ENCODE measurements at regions not wholly inside any gene's neighbourhood (a gene's known extent, or its start where the extent isn't known, plus 50 kb on each side); places are given as distances from the start of the nearest gene placed in this dataset.

DNA sequence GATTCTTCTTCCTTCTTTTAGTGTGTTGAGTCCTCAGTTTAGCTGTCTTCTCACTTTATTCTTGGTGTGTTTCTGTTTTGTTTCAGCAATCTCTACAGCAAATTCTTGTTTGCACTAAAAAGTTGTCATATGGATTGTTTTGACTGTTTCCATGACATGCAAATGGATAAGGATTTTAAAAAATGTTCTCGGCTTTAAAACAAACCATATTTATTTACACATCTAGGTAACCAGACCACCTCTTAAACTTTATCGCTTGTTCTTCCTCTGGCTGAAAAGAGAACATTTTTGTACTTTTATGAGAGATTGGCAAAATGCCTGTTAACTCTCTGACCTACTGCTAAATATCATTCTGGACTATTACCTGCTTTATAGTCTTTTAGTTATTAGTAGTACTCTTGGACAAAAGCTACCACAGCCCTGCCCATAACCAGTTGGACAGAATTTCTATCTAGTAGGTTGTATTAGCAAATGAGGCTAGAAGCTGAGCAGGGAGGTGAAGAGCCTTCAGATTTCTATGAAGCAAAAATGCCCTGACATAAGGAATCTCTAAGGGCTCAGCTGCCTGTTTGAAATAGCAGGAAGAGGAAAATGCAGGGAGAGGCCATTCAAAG, 268.3 kb downstream of the CD109 start:
- no peak for DNase-seq (ENCODE audit: extremely low spot score)
- ChIA-PET POLR2A (no interaction called here), CTCF (interaction anchor here (1.2 to 1.5 kb wide), 3 partner anchors 16 to 197 kb away, joined by 3 read pairs; no protein-coding TSS in a partner anchor)
- TF ChIP-seq CTCF (IDR thresholded peaks at IDR 0.05; ENCODE audit: control extremely low read depth, extremely low read depth, low read depth, missing control alignments) = no peak

GRCh38 chr6:73962884-73963283, 266.9 kb downstream of the CD109 start:
- CTCF ChIA-PET = interaction anchor here (1.5 to 2.0 kb wide), 2 partner anchors 224 to 1246 kb away, joined by 3 to 4 read pairs; no protein-coding TSS in a partner anchor
- POLR2A ChIA-PET = no interaction called here
- DNase-seq (ENCODE audit: extremely low spot score) = no peak
- no peak for TF ChIP-seq CTCF (IDR thresholded peaks at IDR 0.05; ENCODE audit: control extremely low read depth, extremely low read depth, low read depth, missing control alignments)

DNA sequence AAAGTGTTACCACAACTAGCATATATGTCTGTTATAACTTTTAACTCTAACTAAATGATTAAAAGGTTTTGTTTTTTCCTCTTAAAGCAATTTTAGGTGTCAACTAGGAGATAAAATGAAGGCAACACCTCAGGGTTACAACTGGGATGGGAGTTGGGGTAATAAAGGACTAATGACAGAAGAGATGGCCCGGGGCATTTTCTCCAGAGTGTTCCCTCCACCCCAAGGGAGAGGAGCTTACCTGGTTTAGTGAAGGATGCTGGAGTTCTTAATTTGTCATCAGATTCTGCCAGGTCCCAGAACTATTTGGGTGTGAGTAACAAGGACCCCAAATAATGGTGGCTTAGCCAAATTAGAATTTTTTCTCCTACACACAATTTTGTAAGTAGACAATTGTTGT, 260.3 kb downstream of the CD109 start:
- no peak for DNase-seq (ENCODE audit: extremely low spot score)
- ChIA-PET POLR2A (no interaction called here), CTCF (no interaction called here)
- no peak for TF ChIP-seq CTCF (IDR thresholded peaks at IDR 0.05; ENCODE audit: control extremely low read depth, extremely low read depth, low read depth, missing control alignments)

- ChIA-PET CTCF (no interaction called here), POLR2A (no interaction called here)
- TF ChIP-seq CTCF (IDR thresholded peaks at IDR 0.05; ENCODE audit: control extremely low read depth, extremely low read depth, low read depth, missing control alignments) = no peak
- no peak for DNase-seq (ENCODE audit: extremely low spot score)
Measured at GRCh38 chr6:73955800-73956199, 259.8 kb downstream of the CD109 start.

DNA sequence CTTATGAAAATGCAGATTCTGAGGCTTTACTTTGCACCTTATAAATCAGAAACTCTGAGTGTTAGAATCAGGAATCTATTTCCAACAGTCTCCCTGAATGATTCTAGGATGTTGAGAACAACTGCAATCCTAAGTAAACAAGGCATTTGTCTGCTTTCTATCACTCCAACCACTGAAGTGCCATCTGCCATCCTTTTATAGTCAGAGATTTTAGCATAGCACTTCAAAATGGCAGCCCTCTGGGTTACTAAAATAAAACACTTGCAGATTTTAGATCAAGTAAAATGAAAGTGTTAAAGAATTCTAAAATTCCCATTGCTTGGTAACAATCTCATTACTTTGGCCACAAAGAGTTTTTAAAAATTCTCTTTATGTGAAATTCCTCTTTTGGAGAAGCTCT, 258.9 kb downstream of the CD109 start:
- no peak for DNase-seq (ENCODE audit: extremely low spot score)
- TF ChIP-seq CTCF (IDR thresholded peaks at IDR 0.05; ENCODE audit: control extremely low read depth, extremely low read depth, low read depth, missing control alignments) = no peak
- ChIA-PET CTCF (no interaction called here), POLR2A (no interaction called here)

DNA sequence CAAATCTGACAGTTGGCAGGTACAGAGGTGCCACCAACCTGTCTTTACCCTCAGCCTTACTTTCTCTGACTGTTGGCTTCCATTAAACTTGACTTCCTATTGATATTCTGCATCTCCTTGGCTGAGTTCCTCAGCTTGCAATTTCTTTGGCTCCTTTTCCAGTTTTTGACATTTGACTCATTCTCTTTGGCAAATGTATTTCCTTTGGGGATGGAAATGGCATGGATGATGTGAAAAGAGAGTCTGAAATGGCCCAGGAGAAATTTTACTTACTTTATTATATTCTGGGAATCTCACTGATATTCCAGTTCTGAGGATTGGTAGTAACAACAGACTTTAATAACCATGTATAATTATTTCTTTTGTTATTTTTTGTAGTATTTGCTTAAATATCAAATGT, 255.2 kb downstream of the CD109 start:
- CTCF ChIA-PET = no interaction called here
- no peak for TF ChIP-seq CTCF (IDR thresholded peaks at IDR 0.05; ENCODE audit: control extremely low read depth, extremely low read depth, low read depth, missing control alignments)
- POLR2A ChIA-PET = no interaction called here
- DNase-seq (ENCODE audit: extremely low spot score) = no peak

Measured in GM10248 (cell line).